Testis (tissue), 2 donors: ENCODE measurements at regions not wholly inside any gene's neighbourhood (a gene's known extent, or its start where the extent isn't known, plus 50 kb on each side); places are given as distances from the start of the nearest gene placed in this dataset.

Source experiments
- POLR2A ChIP-seq: fragments of 450-650 bp; IDR thresholded peaks from one replicate; pipeline ENCODE4 v1.6.1; 2017; ENCODE audit warnings: antibody characterized with exemption, mild to moderate bottlenecking, moderate library complexity
- TF ChIP-seq, protein P1 (sequence below), 3 experiments: fragments of 450-650 bp in 2 of 3; fragments of 200-600 bp in 1 of 3; sonication (generic) in 1 of 3; IDR thresholded peaks; one replicate each; pipeline ENCODE4 v1.5.1; 2016 to 2019; ENCODE audit warnings: antibody characterized with exemption in 3 of 3, mild to moderate bottlenecking in 2 of 3, moderate library complexity in 1 of 3

- TF ChIP-seq, protein P1, sequence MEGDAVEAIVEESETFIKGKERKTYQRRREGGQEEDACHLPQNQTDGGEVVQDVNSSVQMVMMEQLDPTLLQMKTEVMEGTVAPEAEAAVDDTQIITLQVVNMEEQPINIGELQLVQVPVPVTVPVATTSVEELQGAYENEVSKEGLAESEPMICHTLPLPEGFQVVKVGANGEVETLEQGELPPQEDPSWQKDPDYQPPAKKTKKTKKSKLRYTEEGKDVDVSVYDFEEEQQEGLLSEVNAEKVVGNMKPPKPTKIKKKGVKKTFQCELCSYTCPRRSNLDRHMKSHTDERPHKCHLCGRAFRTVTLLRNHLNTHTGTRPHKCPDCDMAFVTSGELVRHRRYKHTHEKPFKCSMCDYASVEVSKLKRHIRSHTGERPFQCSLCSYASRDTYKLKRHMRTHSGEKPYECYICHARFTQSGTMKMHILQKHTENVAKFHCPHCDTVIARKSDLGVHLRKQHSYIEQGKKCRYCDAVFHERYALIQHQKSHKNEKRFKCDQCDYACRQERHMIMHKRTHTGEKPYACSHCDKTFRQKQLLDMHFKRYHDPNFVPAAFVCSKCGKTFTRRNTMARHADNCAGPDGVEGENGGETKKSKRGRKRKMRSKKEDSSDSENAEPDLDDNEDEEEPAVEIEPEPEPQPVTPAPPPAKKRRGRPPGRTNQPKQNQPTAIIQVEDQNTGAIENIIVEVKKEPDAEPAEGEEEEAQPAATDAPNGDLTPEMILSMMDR (IDR thresholded peaks at IDR 0.05): no peak
- TF ChIP-seq POLR2A: no peak
Observed at GRCh38 chr11:42596576-42597145, 715.1 kb upstream of the API5 start.
